ENCODE measurements at regions not wholly inside any gene's neighbourhood (a gene's known extent, or its start where the extent isn't known, plus 50 kb on each side); places are given as distances from the start of the nearest gene placed in this dataset.

GRCh38 chr4:18931643-18932377 lies 910.3 kb upstream of the LCORL start:
- DNase-seq = no peak

DNA sequence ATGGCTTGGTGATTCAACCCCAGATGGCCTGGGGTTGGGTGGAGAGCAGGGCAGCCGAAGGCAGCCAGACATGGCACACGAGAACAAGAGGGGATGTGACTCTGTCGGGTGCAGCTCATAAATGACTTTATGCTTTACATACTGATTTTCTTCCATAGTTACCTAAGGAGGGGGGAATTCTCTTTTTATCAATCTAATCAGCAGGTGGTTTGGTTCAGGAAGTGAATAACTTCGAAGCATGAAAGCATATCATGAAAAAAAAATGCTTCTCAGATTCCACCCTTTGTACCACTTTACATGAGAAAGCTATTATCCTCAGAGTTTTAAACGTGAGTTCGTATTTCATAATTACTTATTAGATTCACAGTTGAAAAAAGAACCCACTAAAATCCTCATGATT lies 908.9 kb upstream of the LCORL start:
- DNase-seq = no peak

DNA sequence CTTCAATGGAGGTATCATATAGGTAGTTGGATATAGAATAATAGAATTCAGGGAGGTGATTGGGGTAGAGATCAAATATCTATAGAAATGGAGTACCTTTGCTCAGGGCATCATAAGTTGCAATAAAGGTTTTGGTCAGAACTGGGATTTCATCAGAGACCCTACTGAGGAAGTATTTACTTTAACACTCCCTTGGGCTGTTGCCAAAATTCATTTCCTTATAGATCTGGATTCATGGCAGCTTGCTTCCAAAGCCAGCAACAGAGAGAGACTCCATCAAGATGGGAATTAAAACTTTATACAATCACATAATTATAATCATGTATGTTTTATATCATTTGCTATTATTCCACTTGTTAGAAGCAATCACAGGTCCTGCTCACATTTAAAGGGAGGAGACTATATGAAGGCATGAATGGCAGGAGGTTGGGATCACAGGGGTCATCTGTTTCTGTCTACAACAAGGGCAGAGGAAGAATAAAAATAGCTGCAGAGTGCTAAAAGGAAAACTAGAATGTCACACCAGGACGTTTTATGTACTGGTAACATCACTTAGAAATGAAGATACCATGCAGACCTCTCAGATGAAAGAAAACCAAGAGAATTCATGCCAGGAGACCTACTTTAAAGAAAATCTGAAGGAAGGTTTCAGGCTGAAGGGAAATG lies 902.1 kb upstream of the LCORL start:
- DNase-seq = no peak

DNA sequence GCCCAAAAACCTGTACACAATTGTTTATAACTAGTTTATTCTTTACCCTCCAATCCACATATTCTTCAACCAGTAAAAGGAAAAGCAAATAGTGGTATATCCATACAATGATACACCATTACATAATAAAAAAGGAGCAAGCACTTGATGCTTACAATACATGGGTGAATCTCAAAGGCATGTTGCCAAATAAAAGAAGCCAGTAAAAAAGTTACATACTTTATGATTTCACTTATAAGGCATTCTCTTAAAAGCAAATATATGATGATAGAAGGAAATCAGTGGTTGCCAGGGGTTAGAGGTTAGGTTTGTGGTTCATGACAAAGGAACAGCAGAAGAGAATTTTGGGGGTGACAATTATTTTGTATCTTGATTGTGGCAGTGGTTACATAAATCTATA lies 896.1 kb upstream of the LCORL start:
- no peak for DNase-seq

DNA sequence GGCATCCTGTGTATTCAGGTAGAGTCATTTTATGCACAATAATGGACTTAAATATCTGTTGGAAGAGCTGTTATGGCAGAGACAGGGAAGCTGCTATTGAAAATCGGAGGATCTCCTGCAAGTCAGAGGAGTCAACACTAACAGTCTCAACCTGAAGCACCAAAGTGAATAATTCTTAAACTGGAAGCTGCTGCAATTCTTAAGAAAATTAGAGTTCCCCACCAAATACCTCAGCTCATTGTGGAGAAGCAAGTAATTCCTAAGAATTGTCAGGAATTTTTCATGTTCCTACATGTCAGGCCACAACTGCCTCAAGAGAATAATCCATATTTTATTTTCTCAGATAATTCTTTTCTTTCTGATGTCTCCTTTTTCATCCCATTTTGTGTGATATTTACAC lies 892.6 kb upstream of the LCORL start:
- no peak for DNase-seq

GRCh38 chr4:18894928-18895327 lies 873.4 kb upstream of the LCORL start:
- no peak for DNase-seq

GRCh38 chr4:18882468-18882867 lies 860.9 kb upstream of the LCORL start:
- DNase-seq = peak; percentile 2 to 83

DNA sequence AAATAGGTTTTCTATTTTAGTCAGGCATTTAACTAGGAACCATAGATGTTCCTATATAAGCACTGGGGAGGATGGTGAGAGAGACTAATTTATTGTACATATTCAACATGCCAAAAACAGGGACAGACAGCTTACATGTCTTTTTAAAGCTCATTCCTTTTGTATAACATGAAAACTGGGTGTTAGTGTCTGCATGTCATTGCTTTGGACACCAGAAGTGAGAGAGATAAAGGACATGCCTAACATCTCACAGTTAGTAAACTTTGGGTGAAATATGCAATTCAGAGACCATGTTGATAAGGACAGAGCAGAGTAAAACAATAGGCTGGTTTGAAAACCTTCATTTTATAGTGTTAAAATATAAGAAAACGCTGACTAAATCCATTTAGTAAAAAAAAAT lies 860.0 kb upstream of the LCORL start:
- DNase-seq = no peak

DNA sequence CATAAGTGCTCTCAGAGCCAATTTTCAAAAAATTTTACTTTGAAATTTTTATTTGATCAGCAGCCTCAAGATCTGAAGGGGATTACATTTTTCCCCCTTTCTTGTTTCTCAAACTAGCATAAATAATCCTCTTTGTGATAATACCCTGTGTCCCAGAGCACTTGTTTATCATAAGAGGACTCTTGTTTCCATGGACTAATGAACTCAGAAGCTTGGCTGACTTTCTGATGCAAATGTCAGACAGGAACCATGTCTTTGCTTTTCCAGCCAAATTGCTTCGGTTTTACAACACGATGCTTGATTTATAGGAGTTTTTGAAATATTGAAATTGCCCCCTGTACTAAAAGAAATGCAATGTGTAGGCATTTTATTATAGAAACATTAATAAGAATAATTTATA lies 859.3 kb upstream of the LCORL start:
- no peak for DNase-seq

- DNase-seq = no peak
Measured at GRCh38 chr4:18878561-18878960, 857.0 kb upstream of the LCORL start.

DNA sequence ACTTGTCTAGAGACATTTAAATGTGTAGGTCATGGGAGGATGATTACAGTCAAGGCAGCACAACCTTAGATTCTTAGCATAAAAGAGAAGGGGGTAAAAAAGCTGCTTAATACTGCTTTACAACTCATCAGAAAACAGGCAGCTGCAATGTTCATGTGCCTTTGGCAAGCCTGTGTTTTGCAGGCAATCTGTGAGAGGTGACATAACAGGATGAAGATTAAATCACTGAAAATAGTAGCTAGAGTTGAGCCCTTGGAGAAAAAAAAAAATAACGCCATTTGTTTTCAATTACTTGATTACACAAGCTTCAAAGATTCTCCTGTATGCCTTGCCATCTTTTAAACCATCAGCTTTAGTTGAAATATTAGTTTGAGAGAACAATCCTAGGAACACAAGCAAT lies 847.6 kb upstream of the LCORL start:
- no peak for DNase-seq

- no peak for DNase-seq
Measured at GRCh38 chr4:18860836-18861530, 839.4 kb upstream of the LCORL start.

GRCh38 chr4:18859468-18859867 lies 837.9 kb upstream of the LCORL start:
- DNase-seq = no peak

GRCh38 chr4:18858229-18858922 lies 836.8 kb upstream of the LCORL start:
- no peak for DNase-seq

- no peak for DNase-seq
Measured at GRCh38 chr4:18850867-18851266, 829.3 kb upstream of the LCORL start.

GRCh38 chr4:18847249-18847890 lies 825.8 kb upstream of the LCORL start:
- DNase-seq = no peak

DNA sequence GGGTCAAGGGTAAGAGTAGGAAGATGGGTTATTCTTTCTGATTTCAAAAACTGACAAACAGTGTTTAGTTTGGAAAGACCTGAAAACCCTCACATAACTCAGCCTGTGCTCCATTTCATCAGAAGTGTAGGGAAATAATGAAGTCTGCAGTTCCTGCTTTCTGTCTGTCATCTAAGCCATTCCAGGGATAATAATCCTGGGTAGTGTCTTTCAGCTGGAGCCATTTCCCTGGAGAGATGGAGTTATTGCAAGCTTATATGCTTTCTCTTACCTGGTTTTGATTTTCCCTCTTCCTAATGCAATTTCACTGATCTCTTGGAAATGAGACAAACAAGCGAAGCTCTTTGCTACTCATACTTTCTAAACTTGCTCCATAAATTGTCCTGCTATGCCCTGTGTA lies 824.8 kb upstream of the LCORL start:
- DNase-seq = no peak

DNA sequence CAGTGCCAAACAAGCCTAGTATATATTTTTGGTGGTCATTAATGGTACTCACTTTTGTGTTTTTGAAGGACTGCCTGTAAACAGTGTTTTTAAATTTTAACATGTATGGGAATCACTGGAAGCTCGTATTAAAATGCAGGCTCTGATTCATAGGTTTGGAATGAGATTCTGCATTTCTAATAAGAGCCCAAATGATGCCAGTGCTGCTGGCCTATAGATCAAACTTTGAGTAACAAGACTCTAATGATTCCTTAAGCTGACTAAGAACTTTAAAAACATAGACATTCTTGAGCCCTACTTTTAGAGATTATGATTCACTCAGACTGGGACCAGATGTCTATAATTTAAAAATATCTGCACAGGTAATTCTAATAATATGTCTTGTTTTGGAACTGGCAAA lies 823.2 kb upstream of the LCORL start:
- DNase-seq = no peak

DNA sequence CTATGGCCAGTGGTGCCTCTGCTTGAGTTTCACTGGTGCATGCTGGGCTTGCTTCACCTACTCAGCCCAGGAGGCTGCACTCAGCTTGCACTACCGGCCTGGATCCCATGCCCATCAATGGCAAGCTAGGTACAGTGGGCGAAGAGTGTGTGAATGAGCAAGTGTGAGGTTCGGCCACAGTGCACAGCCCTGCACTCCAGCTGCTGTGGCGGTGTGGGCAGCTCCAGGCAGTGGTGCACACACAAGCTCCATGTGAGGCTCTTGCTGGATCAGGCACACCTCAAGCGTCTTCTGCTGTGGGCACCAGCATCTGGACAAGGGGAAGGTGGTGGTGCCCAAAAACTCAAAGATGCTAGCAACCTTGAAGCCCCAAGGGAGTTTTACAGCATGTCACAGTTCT lies 820.9 kb upstream of the LCORL start:
- no peak for DNase-seq

- no peak for DNase-seq
Measured at GRCh38 chr4:18840481-18840880, 818.9 kb upstream of the LCORL start.

GRCh38 chr4:18816228-18816895 lies 794.8 kb upstream of the LCORL start:
- DNase-seq = no peak

- no peak for DNase-seq
Measured at GRCh38 chr4:18815779-18816173, 794.2 kb upstream of the LCORL start.
